ENCODE measurements at regions not wholly inside any gene's neighbourhood (a gene's known extent, or its start where the extent isn't known, plus 50 kb on each side); places are given as distances from the start of the nearest gene placed in this dataset.

DNA sequence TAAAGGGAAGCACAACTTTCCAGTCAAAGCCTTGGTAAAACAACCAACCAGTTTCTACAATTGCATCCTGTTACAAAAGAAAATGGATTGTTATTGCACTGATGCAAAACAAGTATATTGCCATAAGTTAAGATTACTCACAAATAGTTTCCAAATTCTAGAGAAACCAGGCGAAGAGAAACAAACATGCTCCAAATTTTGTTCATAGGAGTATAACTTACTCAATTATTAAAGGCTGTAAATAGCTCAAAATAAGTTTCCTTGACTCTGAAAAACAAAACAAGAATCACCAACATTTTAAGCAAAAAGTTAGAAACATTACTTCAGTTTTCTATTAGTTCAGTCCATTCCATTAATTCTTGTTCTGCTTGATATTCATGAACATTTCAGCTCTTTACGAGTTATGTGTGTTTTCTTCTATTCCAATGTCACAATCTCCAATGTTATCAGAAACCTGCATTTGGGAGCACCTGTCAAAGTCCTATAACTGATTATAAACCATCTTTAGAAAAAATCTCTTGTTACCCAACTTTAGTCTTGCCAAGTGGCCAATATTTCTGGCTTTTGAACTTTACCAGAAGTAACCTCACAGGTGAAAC is 137.9 kb upstream of the THBS2 start:
- TF ChIP-seq MAX (IDR thresholded peaks at IDR 0.05) (no peak), RAD21 (IDR thresholded peaks at IDR 0.05; ENCODE audit: low read depth) (no peak), CREB1 (IDR thresholded peaks at IDR 0.05; ENCODE audit: low read depth) (no peak), EP300 (IDR thresholded peaks at IDR 0.05; ENCODE audit: borderline replicate concordance) (no peak), ZBTB7A (IDR thresholded peaks at IDR 0.05; ENCODE audit: low read depth) (no peak), TEAD4 (IDR thresholded peaks at IDR 0.05) (no peak), TAF1 (IDR thresholded peaks at IDR 0.05; ENCODE audit: low read depth) (no peak), EGR1 (IDR thresholded peaks at IDR 0.05) (no peak), YY1 (IDR thresholded peaks at IDR 0.05; ENCODE audit: low read depth) (no peak), REST (IDR thresholded peaks at IDR 0.05; ENCODE audit: low read depth) (no peak), NFIC (IDR thresholded peaks at IDR 0.05) (no peak)
